DOHH2 (cell line): ENCODE measurements at regions not wholly inside any gene's neighbourhood (a gene's known extent, or its start where the extent isn't known, plus 50 kb on each side); places are given as distances from the start of the nearest gene placed in this dataset.

Source experiments
- H3F3A ChIP-seq: fragments of 200-600 bp; sonication (generic), shearing (Covaris generic); 2 replicates; pipeline ENCODE4 v1.6.0; 2016; ENCODE audit warnings: antibody characterized with exemption, mild to moderate bottlenecking; ENCODE audit not compliant: control insufficient read depth, insufficient read depth
- H3K27ac ChIP-seq: fragments of 200-600 bp; sonication (generic); 2 replicates; pipeline ENCODE4 v1.5.1; 2014; ENCODE audit warnings: low read depth, mild to moderate bottlenecking, low read length, moderate library complexity
- H3K27me3 ChIP-seq: fragments of 200-600 bp; sonication (generic); 2 replicates; pipeline ENCODE4 v1.6.1; 2014; ENCODE audit warnings: mild to moderate bottlenecking, low read length, mixed read lengths; ENCODE audit not compliant: control insufficient read depth
- H3K36me3 ChIP-seq: fragments of 200-600 bp; sonication (generic); 2 replicates; pipeline ENCODE4 v1.6.1; 2014; ENCODE audit warnings: mild to moderate bottlenecking, low read length, moderate library complexity, mixed read lengths; ENCODE audit not compliant: control insufficient read depth
- H3K4me1 ChIP-seq: fragments of 200-600 bp; sonication (generic); 2 replicates; pipeline ENCODE4 v1.6.1; 2014; ENCODE audit warnings: mild to moderate bottlenecking, low read length, mixed read lengths; ENCODE audit not compliant: control insufficient read depth
- H3K4me2 ChIP-seq: fragments of 200-600 bp; sonication (generic); 2 replicates; pipeline ENCODE4 v1.6.0; 2014; ENCODE audit warnings: mild to moderate bottlenecking, low read length, moderate library complexity
- H3K4me3 ChIP-seq: fragments of 200-600 bp; sonication (generic); 2 replicates; pipeline ENCODE4 v1.5.1; 2014; ENCODE audit warnings: mild to moderate bottlenecking, low read length, mixed read lengths
- H3K79me2 ChIP-seq: fragments of 200-600 bp; sonication (generic); 2 replicates; pipeline ENCODE4 v1.6.1; 2014; ENCODE audit warnings: mild to moderate bottlenecking, low read length, mixed read lengths; ENCODE audit not compliant: control insufficient read depth
- H3K9me2 ChIP-seq: fragments of 200-600 bp; sonication (generic); replicated peaks from 2 replicates; pipeline ENCODE4 v1.6.1; 2014; ENCODE audit warnings: mild to moderate bottlenecking, low read length, mixed read lengths; ENCODE audit not compliant: control insufficient read depth
- H3K9me3 ChIP-seq: fragments of 200-600 bp; sonication (generic); 2 replicates; pipeline ENCODE4 v1.6.1; 2014; ENCODE audit warnings: antibody characterized with exemption, low read length, mixed read lengths; ENCODE audit not compliant: control insufficient read depth, insufficient read depth
- H4K20me1 ChIP-seq: fragments of 200-600 bp; sonication (generic); 2 replicates; pipeline ENCODE4 v1.6.0; 2014; ENCODE audit warnings: low read depth, mild to moderate bottlenecking, antibody characterized with exemption, low read length, moderate library complexity; ENCODE audit not compliant: control insufficient read depth, insufficient read depth
- EZH2phosphoT487 ChIP-seq: fragments of 200-600 bp; sonication (generic); IDR thresholded peaks from 2 replicates; pipeline ENCODE4 v1.6.1; 2017; ENCODE audit warnings: borderline replicate concordance, mild to moderate bottlenecking, antibody characterized with exemption, low read length, moderate library complexity, mixed read lengths
- TF ChIP-seq, protein P1 (sequence below): fragments of 200-600 bp; sonication (generic); IDR thresholded peaks from one replicate; pipeline ENCODE4 v1.5.1; 2014; ENCODE audit warnings: antibody characterized with exemption, mild to moderate bottlenecking, low read depth, low read length; ENCODE audit not compliant: poor library complexity, severe bottlenecking

DNA sequence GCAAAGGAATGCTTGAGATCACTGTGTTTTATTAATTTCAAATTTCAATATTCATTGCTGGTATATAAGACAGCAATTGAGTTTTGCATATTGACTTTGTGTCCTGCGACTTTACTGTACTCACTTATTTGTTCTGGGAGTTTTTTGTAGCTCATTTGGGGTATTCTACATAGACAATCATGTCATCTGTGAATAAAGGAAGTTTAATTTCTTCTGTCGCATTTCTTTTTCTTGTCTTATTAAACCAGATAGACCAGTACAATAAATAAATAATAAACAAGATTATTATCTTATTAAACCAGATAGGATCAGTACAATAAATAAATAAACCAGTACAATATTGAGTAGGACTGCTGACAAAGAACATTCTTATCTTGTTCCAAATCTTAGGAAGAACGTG, 448.2 kb downstream of the RPS24 start:
- no peaks in the 10 kb centered on the region for H3K9me3 ChIP-seq
- H3K36me3 ChIP-seq, result no peaks in the 10 kb centered on the region
- H3K4me1 ChIP-seq, result no peaks in the 10 kb centered on the region
- no peaks in the 10 kb centered on the region for H3K79me2 ChIP-seq
- no peaks in the 10 kb centered on the region for H3K9me2 ChIP-seq
- H3K4me2 ChIP-seq, result no peak overlapping the region
- H3K4me3 ChIP-seq, result no peak overlapping the region
- TF ChIP-seq EZH2phosphoT487, result no peak
- TF ChIP-seq, protein P1, sequence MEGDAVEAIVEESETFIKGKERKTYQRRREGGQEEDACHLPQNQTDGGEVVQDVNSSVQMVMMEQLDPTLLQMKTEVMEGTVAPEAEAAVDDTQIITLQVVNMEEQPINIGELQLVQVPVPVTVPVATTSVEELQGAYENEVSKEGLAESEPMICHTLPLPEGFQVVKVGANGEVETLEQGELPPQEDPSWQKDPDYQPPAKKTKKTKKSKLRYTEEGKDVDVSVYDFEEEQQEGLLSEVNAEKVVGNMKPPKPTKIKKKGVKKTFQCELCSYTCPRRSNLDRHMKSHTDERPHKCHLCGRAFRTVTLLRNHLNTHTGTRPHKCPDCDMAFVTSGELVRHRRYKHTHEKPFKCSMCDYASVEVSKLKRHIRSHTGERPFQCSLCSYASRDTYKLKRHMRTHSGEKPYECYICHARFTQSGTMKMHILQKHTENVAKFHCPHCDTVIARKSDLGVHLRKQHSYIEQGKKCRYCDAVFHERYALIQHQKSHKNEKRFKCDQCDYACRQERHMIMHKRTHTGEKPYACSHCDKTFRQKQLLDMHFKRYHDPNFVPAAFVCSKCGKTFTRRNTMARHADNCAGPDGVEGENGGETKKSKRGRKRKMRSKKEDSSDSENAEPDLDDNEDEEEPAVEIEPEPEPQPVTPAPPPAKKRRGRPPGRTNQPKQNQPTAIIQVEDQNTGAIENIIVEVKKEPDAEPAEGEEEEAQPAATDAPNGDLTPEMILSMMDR, result no peak
- 0 out of 2 replicates have a peak, but pooled peaks cover 2% of the 10 kb centered on the region for H3K27me3 ChIP-seq
- H3F3A ChIP-seq, result no peaks in the 10 kb centered on the region
- H4K20me1 ChIP-seq, result no peaks in the 10 kb centered on the region
- H3K27ac ChIP-seq, result no peak overlapping the region

- H3K9me2 ChIP-seq, result no peaks in the 10 kb centered on the region
- no peaks in the 10 kb centered on the region for H3K9me3 ChIP-seq
- H4K20me1 ChIP-seq, result no peaks in the 10 kb centered on the region
- H3F3A ChIP-seq, result no peaks in the 10 kb centered on the region
- H3K4me2 ChIP-seq, result no peak overlapping the region
- H3K79me2 ChIP-seq, result no peaks in the 10 kb centered on the region
- H3K27me3 ChIP-seq, result 0 out of 2 replicates have a peak, but pooled peaks cover 2% of the 10 kb centered on the region
- no peak for TF ChIP-seq EZH2phosphoT487
- TF ChIP-seq, protein P1, result no peak
- H3K4me3 ChIP-seq, result no peak overlapping the region
- no peaks in the 10 kb centered on the region for H3K36me3 ChIP-seq
- H3K4me1 ChIP-seq, result no peaks in the 10 kb centered on the region
- no peak overlapping the region for H3K27ac ChIP-seq
These were observed 450.0 kb downstream of the RPS24 start for GRCh38 chr10:78483641-78484040.

DNA sequence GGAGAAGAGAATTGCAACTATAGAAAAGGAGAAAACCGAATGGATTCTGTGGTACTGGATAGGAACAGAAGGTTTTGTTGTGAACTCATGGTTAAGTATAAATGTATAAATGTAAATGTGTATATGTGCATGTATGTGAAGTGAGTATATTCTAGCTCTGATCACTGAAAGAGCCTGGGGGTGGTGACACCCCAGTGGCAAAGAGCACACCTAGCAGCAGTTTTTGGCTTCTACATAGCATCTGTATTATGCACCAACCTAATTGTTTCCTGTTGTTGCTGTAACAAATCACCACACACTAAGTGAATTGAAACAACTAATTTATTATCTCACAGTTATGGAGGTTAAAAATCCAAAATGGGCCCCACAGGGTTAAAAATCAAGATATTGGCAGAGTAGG, 455.4 kb downstream of the RPS24 start:
- Histone ChIP-seq H3K4me1 (no peaks in the 10 kb centered on the region), H4K20me1 (no peaks in the 10 kb centered on the region), H3K79me2 (no peaks in the 10 kb centered on the region), H3K36me3 (no peaks in the 10 kb centered on the region), H3K27me3 (no peaks in the 10 kb centered on the region), H3K4me2 (no peak overlapping the region), H3F3A (no peaks in the 10 kb centered on the region), H3K9me3 (peaks cover 4% of the 10 kb centered on the region; the same call in 1 of the 2 replicates), H3K9me2 (no peaks in the 10 kb centered on the region), H3K4me3 (no peak overlapping the region), H3K27ac (no peak overlapping the region)
- TF ChIP-seq, protein P1, result no peak
- TF ChIP-seq EZH2phosphoT487, result no peak
